ENCODE measurements at regions not wholly inside any gene's neighbourhood (a gene's known extent, or its start where the extent isn't known, plus 50 kb on each side); places are given as distances from the start of the nearest gene placed in this dataset.
"Not testable (repeated sequence)": the region's sequence is repeated elsewhere in the genome, so short reads cannot be mapped to it uniquely, and the experiment has no call there.

GRCh38 chr7:159303510-159303909 lies 158.8 kb upstream of the VIPR2 start:
- not testable (repeated sequence) for TF ChIP-seq HDAC2 (IDR thresholded peaks at IDR 0.05); SMC3 (IDR thresholded peaks at IDR 0.05); CTCF (IDR thresholded peaks at IDR 0.05); HEYL (CRISPR knock-in tag; IDR thresholded peaks at IDR 0.05); ESRRA (IDR thresholded peaks at IDR 0.05; ENCODE audit: borderline replicate concordance, low read length); GATA3 (IDR thresholded peaks at IDR 0.05; ENCODE audit: borderline replicate concordance); REST (IDR thresholded peaks at IDR 0.05); POLR2A (IDR thresholded peaks at IDR 0.05; ENCODE audit: low read length)

Data from A549 (cell line).